ENCODE measurements at regions not wholly inside any gene's neighbourhood (a gene's known extent, or its start where the extent isn't known, plus 50 kb on each side); places are given as distances from the start of the nearest gene placed in this dataset.

- no peak for TF ChIP-seq POLR2A (IDR thresholded peaks at IDR 0.05)
- no peak for TF ChIP-seq CTCF (IDR thresholded peaks at IDR 0.05)
These were observed 134.3 kb upstream of the PPARGC1A start for GRCh38 chr4:24024157-24024556.
